ENCODE measurements at regions not wholly inside any gene's neighbourhood (a gene's known extent, or its start where the extent isn't known, plus 50 kb on each side); places are given as distances from the start of the nearest gene placed in this dataset.

GRCh38 chr1:216826646-216827045, 103.4 kb upstream of the ESRRG start:
- CTCF ChIA-PET = no interaction called here
- H3K4me3 ChIP-seq = no peak overlapping the region
- no peak for DNase-seq (ENCODE audit: low read depth in 1 of 2, low spot score in 1 of 2)
- H3K9me3 ChIP-seq = no peaks in the 10 kb centered on the region
- 2% methylated on average over 2 of the region's 2 CpGs for WGBS (ENCODE audit: missing lambda C conversion rate)
- no peak for TF ChIP-seq KDM5A (IDR thresholded peaks at IDR 0.05)
- TF ChIP-seq RFX5 (IDR thresholded peaks at IDR 0.05) = no peak
- TF ChIP-seq HOXB5 (CRISPR knock-in tag; IDR thresholded peaks at IDR 0.05) = no peak
- TF ChIP-seq PBX3 (IDR thresholded peaks at IDR 0.05) = no peak
- TF ChIP-seq PHF8 (IDR thresholded peaks at IDR 0.05; ENCODE audit: borderline replicate concordance, low read depth) = no peak
- no peak for TF ChIP-seq TP53 (CRISPR knock-in tag; IDR thresholded peaks at IDR 0.05)
- TF ChIP-seq FOXS1 (CRISPR knock-in tag; IDR thresholded peaks at IDR 0.05) = no peak
- TF ChIP-seq HES2 (IDR thresholded peaks at IDR 0.05) = no peak
- no peak for TF ChIP-seq ELK1 (IDR thresholded peaks at IDR 0.05; ENCODE audit: low read depth, low read length)
- no peak for TF ChIP-seq HMGXB4 (CRISPR knock-in tag; IDR thresholded peaks at IDR 0.05; ENCODE audit: borderline replicate concordance)
- TF ChIP-seq JUNB (IDR thresholded peaks at IDR 0.05) = no peak
- no peak for TF ChIP-seq HOXB13 (CRISPR knock-in tag; IDR thresholded peaks at IDR 0.05; ENCODE audit: low read depth)
- no peak for TF ChIP-seq BHLHE40 (IDR thresholded peaks at IDR 0.05; ENCODE audit: low read depth, low read length)
- no peak for TF ChIP-seq JUN (IDR thresholded peaks at IDR 0.05)
- H3K27ac ChIP-seq = no peak overlapping the region
- H3K4me1 ChIP-seq = no peaks in the 10 kb centered on the region
- no peak overlapping the region for H3K4me2 ChIP-seq
- no peak for FAIRE-seq
- no peak for ATAC-seq
- POLR2A ChIA-PET = no interaction called here

- no peak overlapping the region for H3K4me3 ChIP-seq
- ChIA-PET POLR2A (no interaction called here), CTCF (no interaction called here)
- 19% methylated on average over 4 of the region's 4 CpGs for WGBS (ENCODE audit: missing lambda C conversion rate)
- no peaks in the 10 kb centered on the region for H3K4me1 ChIP-seq
- no peak overlapping the region for H3K27ac ChIP-seq
- no peak for TF ChIP-seq ELK1 (IDR thresholded peaks at IDR 0.05; ENCODE audit: low read depth, low read length)
- no peak for TF ChIP-seq JUN (IDR thresholded peaks at IDR 0.05)
- TF ChIP-seq CBX8 (IDR thresholded peaks at IDR 0.05) = no peak
- TF ChIP-seq USF2 (IDR thresholded peaks at IDR 0.05) = no peak
- TF ChIP-seq HEYL (CRISPR knock-in tag; IDR thresholded peaks at IDR 0.05) = no peak
- TF ChIP-seq PHF8 (IDR thresholded peaks at IDR 0.05; ENCODE audit: borderline replicate concordance, low read depth) = no peak
- TF ChIP-seq HOXA7 (CRISPR knock-in tag; IDR thresholded peaks at IDR 0.05) = no peak
- no peak for TF ChIP-seq CTCF (IDR thresholded peaks at IDR 0.05)
- TF ChIP-seq RAD21 (conservative IDR thresholded peaks at IDR 0.05 in 1 of 2, IDR thresholded peaks at IDR 0.05 in 1 of 2) = no peak
- no peak for TF ChIP-seq ZC3H11A (IDR thresholded peaks at IDR 0.05)
- TF ChIP-seq JUNB (IDR thresholded peaks at IDR 0.05) = no peak
- no peak for TF ChIP-seq HDAC2 (IDR thresholded peaks at IDR 0.05)
- no peak overlapping the region for H3K4me2 ChIP-seq
- ATAC-seq = no peak
- DNase-seq (ENCODE audit: low read depth in 1 of 2, low spot score in 1 of 2) = no peak
- H3K9me3 ChIP-seq = no peaks in the 10 kb centered on the region
- no peak for FAIRE-seq
These were observed 103.0 kb upstream of the ESRRG start for GRCh38 chr1:216826214-216826613.

Measured in A549 (cell line).